Spleen (tissue), 7 donors: ENCODE measurements at regions not wholly inside any gene's neighbourhood (a gene's known extent, or its start where the extent isn't known, plus 50 kb on each side); places are given as distances from the start of the nearest gene placed in this dataset.

Experiments used
- POLR2AphosphoS5 ChIP-seq, 3 donors: sonication (generic); formaldehyde crosslinking; IDR thresholded peaks; one replicate each; pipeline ENCODE4 v1.5.1; 2017; ENCODE audit warnings: antibody characterized with exemption in 3 of 3
- TF ChIP-seq, protein P1 (sequence below), 11 experiments: fragments of 200-600 bp in 7 of 11; fragments of 450-650 bp in 4 of 11; sonication (generic) in 4 of 11; IDR thresholded peaks in 8 of 11; conservative IDR thresholded peaks in 3 of 11; 1 replicate in 7 of 11; 2 replicates in 4 of 11; pipeline versions ENCODE4 v1.4.0 to v1.8.0; 2016 to 2021; ENCODE audit warnings: antibody characterized with exemption in 11 of 11, inconsistent platforms in 4 of 11, mild to moderate bottlenecking in 1 of 11
- donor health status: DM: no; HTN: no; CAD: no; lungs with moderate emphysema.
- donor health status: DM: no; HTN: no; CAD: no.
- donor health status: DM: no; HTN: no; CAD: no.

DNA sequence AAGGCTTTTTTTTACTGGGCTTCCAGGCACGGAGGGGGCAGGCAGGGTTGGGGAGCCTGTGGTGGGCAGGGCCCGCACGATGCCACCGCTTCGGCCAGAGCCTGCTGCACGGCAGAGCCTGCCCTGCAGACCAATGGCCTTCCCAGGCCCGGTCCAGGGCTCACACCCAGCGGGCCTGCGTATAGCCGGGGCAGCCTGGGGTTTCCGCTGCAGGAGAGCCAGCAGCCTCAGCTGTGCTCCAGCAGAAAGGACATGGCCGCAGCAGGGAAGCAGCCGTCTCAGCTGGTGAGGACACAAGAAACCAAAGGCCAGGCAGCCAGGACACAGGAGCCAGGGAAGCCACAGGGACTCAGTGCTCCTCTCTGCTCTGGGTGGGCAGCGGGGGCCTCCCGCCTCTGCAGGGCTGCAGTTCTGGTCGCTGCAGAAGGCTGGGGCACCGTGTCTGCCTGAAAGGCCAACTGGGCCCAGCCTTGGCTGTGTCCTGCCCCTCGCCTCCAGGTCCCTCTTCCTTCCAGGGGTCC lies 90.6 kb downstream of the TTLL2 start:
- TF ChIP-seq, protein P1, sequence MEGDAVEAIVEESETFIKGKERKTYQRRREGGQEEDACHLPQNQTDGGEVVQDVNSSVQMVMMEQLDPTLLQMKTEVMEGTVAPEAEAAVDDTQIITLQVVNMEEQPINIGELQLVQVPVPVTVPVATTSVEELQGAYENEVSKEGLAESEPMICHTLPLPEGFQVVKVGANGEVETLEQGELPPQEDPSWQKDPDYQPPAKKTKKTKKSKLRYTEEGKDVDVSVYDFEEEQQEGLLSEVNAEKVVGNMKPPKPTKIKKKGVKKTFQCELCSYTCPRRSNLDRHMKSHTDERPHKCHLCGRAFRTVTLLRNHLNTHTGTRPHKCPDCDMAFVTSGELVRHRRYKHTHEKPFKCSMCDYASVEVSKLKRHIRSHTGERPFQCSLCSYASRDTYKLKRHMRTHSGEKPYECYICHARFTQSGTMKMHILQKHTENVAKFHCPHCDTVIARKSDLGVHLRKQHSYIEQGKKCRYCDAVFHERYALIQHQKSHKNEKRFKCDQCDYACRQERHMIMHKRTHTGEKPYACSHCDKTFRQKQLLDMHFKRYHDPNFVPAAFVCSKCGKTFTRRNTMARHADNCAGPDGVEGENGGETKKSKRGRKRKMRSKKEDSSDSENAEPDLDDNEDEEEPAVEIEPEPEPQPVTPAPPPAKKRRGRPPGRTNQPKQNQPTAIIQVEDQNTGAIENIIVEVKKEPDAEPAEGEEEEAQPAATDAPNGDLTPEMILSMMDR (IDR thresholded peaks at IDR 0.05 in 8 of 11, conservative IDR thresholded peaks at IDR 0.05 in 3 of 11), result no peak
- no peak for TF ChIP-seq POLR2AphosphoS5 (IDR thresholded peaks at IDR 0.05)
